H1 (cell line): ENCODE measurements at regions not wholly inside any gene's neighbourhood (a gene's known extent, or its start where the extent isn't known, plus 50 kb on each side); places are given as distances from the start of the nearest gene placed in this dataset.

Experiments
- CREB1 ChIP-seq: IDR thresholded peaks from 2 replicates; pipeline ENCODE4 v1.6.1; 2012; ENCODE audit warnings: inconsistent platforms
- JUN ChIP-seq: IDR thresholded peaks from 2 replicates; pipeline ENCODE4 v1.6.1; 2011; ENCODE audit warnings: low read depth, mild to moderate bottlenecking, improper control_type of control experiment, low read length
- KDM1A ChIP-seq: fragments of 200-600, 300-600 bp; sonication (generic); IDR thresholded peaks from 2 replicates; pipeline ENCODE4 v1.7.1; 2016; ENCODE audit warnings: mild to moderate bottlenecking, low read length, borderline replicate concordance

GRCh38 chr17:72392056-72393010 is 271.5 kb downstream of the SOX9 start (continued):
- TF ChIP-seq KDM1A, result no peak
- TF ChIP-seq CREB1, result no peak
- TF ChIP-seq JUN, result no peak
